Natural killer cell (primary cell): ENCODE measurements at regions not wholly inside any gene's neighbourhood (a gene's known extent, or its start where the extent isn't known, plus 50 kb on each side); places are given as distances from the start of the nearest gene placed in this dataset.

Experiments
- ATAC-seq, 3 donors: fragments of 150-1000 bp in 2 of 3; fragments of 200-7000 bp in 1 of 3; cut with Tn5 transposase; 1 replicate in 1 of 3; 2 replicates in 2 of 3; pipeline ENCODE4 v1.10.0; 2021; ENCODE audit warnings: mild to moderate bottlenecking in 2 of 3, moderate library complexity in 2 of 3
- DNase-seq, 2 donors: peaks; one replicate each; pipeline versions ENCODE4 v3.0.0 to v3.0.0-alpha.2; 2013 to 2021; ENCODE audit warnings: mixed read lengths in 1 of 2
- H3K27ac ChIP-seq: one replicate; pipeline ENCODE4 v1.5.1; 2013; ENCODE audit warnings: mild to moderate bottlenecking, low read length
- H3K27me3 ChIP-seq: one replicate; pipeline ENCODE4 v1.6.1; 2013; ENCODE audit warnings: low read length; ENCODE audit not compliant: control insufficient read depth, insufficient read depth
- H3K36me3 ChIP-seq: one replicate; pipeline ENCODE4 v1.6.1; 2013; ENCODE audit warnings: low read length; ENCODE audit not compliant: control insufficient read depth, insufficient read depth
- H3K4me1 ChIP-seq: one replicate; pipeline ENCODE4 v1.6.1; 2013; ENCODE audit warnings: low read length; ENCODE audit not compliant: control insufficient read depth, insufficient read depth
- H3K4me3 ChIP-seq: one replicate; pipeline ENCODE4 v1.5.1; 2013; ENCODE audit warnings: low read length
- H3K9me3 ChIP-seq: one replicate; pipeline ENCODE4 v1.6.1; 2013; ENCODE audit warnings: low read length; ENCODE audit not compliant: control insufficient read depth, insufficient read depth
- H3K27ac Mint-ChIP-seq, 2 donors: one replicate each; pipeline ENCODE4 v1.8.0; 2022; ENCODE audit warnings: mild to moderate bottlenecking in 2 of 2, mixed read lengths in 2 of 2, moderate library complexity in 1 of 2
- H3K27me3 Mint-ChIP-seq, 2 donors: one replicate each; pipeline ENCODE4 v1.8.0; 2022; ENCODE audit warnings: low read depth in 2 of 2, mixed read lengths in 2 of 2
- H3K36me3 Mint-ChIP-seq: one replicate; pipeline ENCODE4 v1.8.0; 2022; ENCODE audit warnings: mixed read lengths
- H3K4me1 Mint-ChIP-seq, 2 donors: one replicate each; pipeline ENCODE4 v1.8.0; 2022; ENCODE audit warnings: mixed read lengths in 2 of 2
- H3K4me3 Mint-ChIP-seq: one replicate; pipeline ENCODE4 v1.8.0; 2022; ENCODE audit warnings: mild to moderate bottlenecking, moderate library complexity, mixed read lengths
- H3K9me3 Mint-ChIP-seq, 2 donors: one replicate each; pipeline ENCODE4 v1.8.0; 2022; ENCODE audit warnings: mixed read lengths in 2 of 2
- CTCF ChIP-seq: fragments of 200-600 bp; IDR thresholded peaks from one replicate; pipeline ENCODE4 v1.8.0; 2022; ENCODE audit warnings: antibody characterized with exemption
- WGBS: methylation state at CpG from one replicate; pipeline ENCODE4 v1.1.7; 2013; ENCODE audit warnings: missing lambda C conversion rate; ENCODE audit not compliant: insufficient coverage; 5-methylcytosine and 5-hydroxymethylcytosine counted together
- intact Hi-C: fragments of 100-400 bp; cut with micrococcal nuclease; formaldehyde crosslinking; loops from one replicate; pipeline ENCODE4 v1.14.2; 2022

GRCh38 chr11:64459609-64460008 is 96.1 kb upstream of the SLC22A11 start:
- Mint-ChIP-seq H3K27me3 (peaks cover 0 to 16% of the 10 kb centered on the region in 2 donors), H3K36me3 (no peaks in the 10 kb centered on the region), H3K9me3 (no peaks in the 10 kb centered on the region), H3K4me1 (no peaks in the 10 kb centered on the region), H3K27ac (no peak overlapping the region), H3K4me3 (no peak overlapping the region)
- intact Hi-C loops = no loop called here
- WGBS = 92% methylated on average over 5 of the region's 6 CpGs
- DNase-seq (no peak), ATAC-seq (no peak)
- no peaks in the 10 kb centered on the region for H3K4me1 ChIP-seq
- H3K4me3 ChIP-seq = no peak overlapping the region
- H3K27ac ChIP-seq = no peak overlapping the region
- H3K9me3 ChIP-seq = no peaks in the 10 kb centered on the region
- H3K36me3 ChIP-seq = no peaks in the 10 kb centered on the region
- TF ChIP-seq CTCF = no peak
- H3K27me3 ChIP-seq = no peaks in the 10 kb centered on the region

DNA sequence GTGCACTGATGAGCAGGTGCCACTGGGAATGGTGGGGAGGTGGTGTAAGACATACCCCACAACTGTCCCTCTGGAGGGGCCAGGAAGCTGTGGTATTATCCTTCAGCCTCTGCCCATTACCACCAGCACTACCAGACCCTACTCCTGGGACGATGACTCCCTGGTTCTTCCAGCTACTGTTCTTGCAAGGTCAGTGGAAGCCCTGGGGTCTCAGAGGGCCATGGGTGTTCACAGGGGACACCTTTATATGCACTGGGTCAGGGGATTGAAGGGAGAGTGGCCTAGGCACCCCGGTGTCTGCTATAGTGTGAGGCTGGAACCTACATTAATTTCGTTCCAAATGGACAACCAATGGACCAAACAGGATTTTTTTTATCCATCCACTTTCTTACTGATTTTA is 94.7 kb upstream of the SLC22A11 start:
- H3K27me3 ChIP-seq = no peaks in the 10 kb centered on the region
- H3K36me3 ChIP-seq = no peaks in the 10 kb centered on the region

GRCh38 chr11:64466115-64466718 is 89.5 kb upstream of the SLC22A11 start:
- ATAC-seq (no peak), DNase-seq (no peak)
- no peak overlapping the region for H3K4me3 ChIP-seq
- WGBS = 93% methylated on average over 7 of the region's 7 CpGs
- no peaks in the 10 kb centered on the region for H3K9me3 ChIP-seq
- intact Hi-C loops = no loop called here
- H3K9me3 Mint-ChIP-seq = no peaks in the 10 kb centered on the region
- no peak overlapping the region for H3K27ac Mint-ChIP-seq
- H3K27me3 Mint-ChIP-seq = peaks cover 5 to 30% of the 10 kb centered on the region in 2 donors
- H3K27ac ChIP-seq = no peak overlapping the region
- H3K27me3 ChIP-seq = no peaks in the 10 kb centered on the region
- no peaks in the 10 kb centered on the region for H3K36me3 Mint-ChIP-seq
- no peaks in the 10 kb centered on the region for H3K4me1 Mint-ChIP-seq
- TF ChIP-seq CTCF = no peak
- no peaks in the 10 kb centered on the region for H3K36me3 ChIP-seq
- no peaks in the 10 kb centered on the region for H3K4me1 ChIP-seq
- no peak overlapping the region for H3K4me3 Mint-ChIP-seq

More for the DNA sequence above, 94.7 kb upstream of the SLC22A11 start:
- no peaks in the 10 kb centered on the region for H3K4me1 Mint-ChIP-seq
- H3K9me3 ChIP-seq = no peaks in the 10 kb centered on the region
- no peak overlapping the region for H3K4me3 Mint-ChIP-seq
- WGBS = 81% methylated on average over 3 of the region's 3 CpGs
- H3K36me3 Mint-ChIP-seq = no peaks in the 10 kb centered on the region
- TF ChIP-seq CTCF = no peak
- no peaks in the 10 kb centered on the region for H3K4me1 ChIP-seq
- H3K27ac Mint-ChIP-seq = no peak overlapping the region
- H3K4me3 ChIP-seq = no peak overlapping the region
- H3K9me3 Mint-ChIP-seq = no peaks in the 10 kb centered on the region
- no peak overlapping the region for H3K27ac ChIP-seq
- intact Hi-C loops = no loop called here
- no peak for DNase-seq
- no peak for ATAC-seq
- peaks cover 0 to 16% of the 10 kb centered on the region in 2 donors for H3K27me3 Mint-ChIP-seq

- 52% methylated on average over 4 of the region's 5 CpGs for WGBS
- TF ChIP-seq CTCF = no peak
- no peaks in the 10 kb centered on the region for H3K36me3 Mint-ChIP-seq
- peaks cover 13 to 14% of the 10 kb centered on the region in 2 donors for H3K27me3 Mint-ChIP-seq
- no peak overlapping the region for H3K27ac Mint-ChIP-seq
- ATAC-seq (no peak), DNase-seq (no peak)
- H3K9me3 Mint-ChIP-seq = no peaks in the 10 kb centered on the region
- intact Hi-C loops = no loop called here
- Histone ChIP-seq H3K4me1 (no peaks in the 10 kb centered on the region), H3K27me3 (no peaks in the 10 kb centered on the region), H3K27ac (no peak overlapping the region), H3K9me3 (no peaks in the 10 kb centered on the region), H3K36me3 (no peaks in the 10 kb centered on the region), H3K4me3 (no peak overlapping the region)
- no peaks in the 10 kb centered on the region for H3K4me1 Mint-ChIP-seq
- no peak overlapping the region for H3K4me3 Mint-ChIP-seq
Measured at GRCh38 chr11:64469288-64469687, 86.5 kb upstream of the SLC22A11 start.
